Activated CD4-positive, alpha-beta T cell treated with anti-CD3 and anti-CD28 coated beads, Interleukin-2, amount 50 U/mL, for 16 hours (primary cell): ENCODE measurements at regions not wholly inside any gene's neighbourhood (a gene's known extent, or its start where the extent isn't known, plus 50 kb on each side); places are given as distances from the start of the nearest gene placed in this dataset.

ENCODE experiments used
- DNase-seq: peaks from one replicate; pipeline ENCODE4 v3.0.0-alpha.2; 2020

- DNase-seq: no peak
Measured at GRCh38 chr15:48058371-48058770, 62.4 kb upstream of the SLC24A5 start.

GRCh38 chr15:48059791-48060190, 61.0 kb upstream of the SLC24A5 start:
- no peak for DNase-seq

- no peak for DNase-seq
Measured at GRCh38 chr15:48060396-48060795, 60.4 kb upstream of the SLC24A5 start.

GRCh38 chr15:48061605-48062004, 59.2 kb upstream of the SLC24A5 start:
- no peak for DNase-seq

GRCh38 chr15:48062148-48062872, 58.5 kb upstream of the SLC24A5 start:
- DNase-seq: no peak

GRCh38 chr15:48063411-48063985, 57.3 kb upstream of the SLC24A5 start:
- DNase-seq: no peak

GRCh38 chr15:48064421-48064820, 56.4 kb upstream of the SLC24A5 start:
- DNase-seq: no peak

- no peak for DNase-seq
Measured at GRCh38 chr15:48066456-48066855, 54.3 kb upstream of the SLC24A5 start.
